Keratinocyte (primary cell): ENCODE measurements at regions not wholly inside any gene's neighbourhood (a gene's known extent, or its start where the extent isn't known, plus 50 kb on each side); places are given as distances from the start of the nearest gene placed in this dataset.

Experiments
- EZH2 ChIP-seq: IDR thresholded peaks from one replicate; pipeline ENCODE4 v1.6.1; 2012; ENCODE audit warnings: inconsistent platforms, mild to moderate bottlenecking, low read length, moderate library complexity
- TF ChIP-seq, protein P1 (sequence below), 3 experiments: IDR thresholded peaks in 1 of 3; conservative IDR thresholded peaks in 1 of 3; optimal IDR thresholded peaks in 1 of 3; 2 replicates in 2 of 3; 3 replicates in 1 of 3; pipeline versions ENCODE3 to v1.5.1; 2011; ENCODE audit warnings: low read length in 3 of 3, mild to moderate bottlenecking in 3 of 3, moderate library complexity in 2 of 3, control low read depth in 1 of 3, inconsistent platforms in 1 of 3; ENCODE audit not compliant: insufficient read depth in 2 of 3; ENCODE audit errors: extremely low read depth in 1 of 3

- TF ChIP-seq, protein P1, sequence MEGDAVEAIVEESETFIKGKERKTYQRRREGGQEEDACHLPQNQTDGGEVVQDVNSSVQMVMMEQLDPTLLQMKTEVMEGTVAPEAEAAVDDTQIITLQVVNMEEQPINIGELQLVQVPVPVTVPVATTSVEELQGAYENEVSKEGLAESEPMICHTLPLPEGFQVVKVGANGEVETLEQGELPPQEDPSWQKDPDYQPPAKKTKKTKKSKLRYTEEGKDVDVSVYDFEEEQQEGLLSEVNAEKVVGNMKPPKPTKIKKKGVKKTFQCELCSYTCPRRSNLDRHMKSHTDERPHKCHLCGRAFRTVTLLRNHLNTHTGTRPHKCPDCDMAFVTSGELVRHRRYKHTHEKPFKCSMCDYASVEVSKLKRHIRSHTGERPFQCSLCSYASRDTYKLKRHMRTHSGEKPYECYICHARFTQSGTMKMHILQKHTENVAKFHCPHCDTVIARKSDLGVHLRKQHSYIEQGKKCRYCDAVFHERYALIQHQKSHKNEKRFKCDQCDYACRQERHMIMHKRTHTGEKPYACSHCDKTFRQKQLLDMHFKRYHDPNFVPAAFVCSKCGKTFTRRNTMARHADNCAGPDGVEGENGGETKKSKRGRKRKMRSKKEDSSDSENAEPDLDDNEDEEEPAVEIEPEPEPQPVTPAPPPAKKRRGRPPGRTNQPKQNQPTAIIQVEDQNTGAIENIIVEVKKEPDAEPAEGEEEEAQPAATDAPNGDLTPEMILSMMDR (optimal IDR thresholded peaks at IDR 0.05 in 1 of 3, IDR thresholded peaks at IDR 0.05 in 1 of 3, conservative IDR thresholded peaks at IDR 0.05 in 1 of 3; ENCODE audit: extremely low read depth in 1 of 3, insufficient read depth in 2 of 3, low read length in 3 of 3): no peak
- no peak for TF ChIP-seq EZH2
Measured at GRCh38 chr3:66592927-66593625, 92.3 kb upstream of the LRIG1 start.
